Mesendoderm (in vitro differentiated cells): ENCODE measurements at regions not wholly inside any gene's neighbourhood (a gene's known extent, or its start where the extent isn't known, plus 50 kb on each side); places are given as distances from the start of the nearest gene placed in this dataset.

Experiments
- DNase-seq: peaks from one replicate; pipeline ENCODE4 v3.0.0; 2013
- H2AK5ac ChIP-seq: 2 replicates; pipeline ENCODE4 v1.6.1; 2013; ENCODE audit warnings: low read length, inconsistent platforms
- H2BK120ac ChIP-seq: 2 replicates; pipeline ENCODE4 v1.6.1; 2013; ENCODE audit warnings: low read depth, mild to moderate bottlenecking, low read length, moderate library complexity, mixed read lengths
- H2BK15ac ChIP-seq: replicated peaks from 2 replicates; pipeline ENCODE4 v1.6.1; 2013; ENCODE audit warnings: low read depth, mild to moderate bottlenecking, moderate library complexity
- H2BK5ac ChIP-seq: 2 replicates; pipeline ENCODE4 v1.6.1; 2013; ENCODE audit warnings: low read length, inconsistent platforms
- H3K18ac ChIP-seq: 2 replicates; pipeline ENCODE4 v1.6.1; 2013; ENCODE audit warnings: mild to moderate bottlenecking, low read length, mixed read lengths
- H3K23ac ChIP-seq: one replicate; pipeline ENCODE4 v1.6.1; 2013; ENCODE audit warnings: low read length
- H3K27ac ChIP-seq: 2 replicates; pipeline ENCODE4 v1.5.1; 2013; ENCODE audit warnings: low read depth, mild to moderate bottlenecking, inconsistent platforms, low read length, moderate library complexity
- H3K27me3 ChIP-seq: 2 replicates; pipeline ENCODE4 v1.6.1; 2013; ENCODE audit warnings: low read length, control low read depth, mild to moderate bottlenecking, inconsistent platforms; ENCODE audit not compliant: insufficient read depth, poor library complexity
- H3K36me3 ChIP-seq: 2 replicates; pipeline ENCODE4 v1.6.1; 2013; ENCODE audit warnings: low read length, inconsistent platforms; ENCODE audit not compliant: control insufficient read depth, insufficient read depth
- H3K4ac ChIP-seq: one replicate; pipeline ENCODE4 v1.6.1; 2013; ENCODE audit warnings: low read depth, mild to moderate bottlenecking, low read length, moderate library complexity
- H3K4me1 ChIP-seq: 2 replicates; pipeline ENCODE4 v1.6.1; 2013; ENCODE audit warnings: low read depth, low read length, inconsistent platforms; ENCODE audit not compliant: control insufficient read depth
- H3K4me2 ChIP-seq: 2 replicates; pipeline ENCODE4 v1.6.1; 2013; ENCODE audit warnings: low read length
- H3K4me3 ChIP-seq: 2 replicates; pipeline ENCODE4 v1.5.1; 2013; ENCODE audit warnings: mild to moderate bottlenecking, low read length
- H3K56ac ChIP-seq: one replicate; pipeline ENCODE4 v1.6.1; 2013; ENCODE audit warnings: low read length
- H3K79me1 ChIP-seq: 2 replicates; pipeline ENCODE4 v1.6.1; 2013; ENCODE audit warnings: low read length, inconsistent platforms
- H3K79me2 ChIP-seq: 2 replicates; pipeline ENCODE4 v1.6.1; 2013; ENCODE audit warnings: mild to moderate bottlenecking, low read length; ENCODE audit not compliant: control insufficient read depth, insufficient read depth
- H3K9ac ChIP-seq: 2 replicates; pipeline ENCODE4 v1.6.1; 2013; ENCODE audit warnings: low read length, inconsistent platforms
- H4K5ac ChIP-seq: one replicate; pipeline ENCODE4 v1.6.1; 2013; ENCODE audit warnings: low read length
- H4K8ac ChIP-seq: one replicate; pipeline ENCODE4 v1.6.1; 2013; ENCODE audit warnings: low read depth, mild to moderate bottlenecking, control low read depth, low read length, moderate library complexity
- WGBS: extraction: QIAGEN DNeasy Blood & Tissue Kit; methylation state at CpG from one replicate; pipeline ENCODE4 v1.1.7; 2013; ENCODE audit warnings: low lambda C conversion rate, missing lambda C conversion rate; ENCODE audit not compliant: insufficient coverage; ENCODE audit errors: extremely low coverage; 5-methylcytosine and 5-hydroxymethylcytosine counted together

DNA sequence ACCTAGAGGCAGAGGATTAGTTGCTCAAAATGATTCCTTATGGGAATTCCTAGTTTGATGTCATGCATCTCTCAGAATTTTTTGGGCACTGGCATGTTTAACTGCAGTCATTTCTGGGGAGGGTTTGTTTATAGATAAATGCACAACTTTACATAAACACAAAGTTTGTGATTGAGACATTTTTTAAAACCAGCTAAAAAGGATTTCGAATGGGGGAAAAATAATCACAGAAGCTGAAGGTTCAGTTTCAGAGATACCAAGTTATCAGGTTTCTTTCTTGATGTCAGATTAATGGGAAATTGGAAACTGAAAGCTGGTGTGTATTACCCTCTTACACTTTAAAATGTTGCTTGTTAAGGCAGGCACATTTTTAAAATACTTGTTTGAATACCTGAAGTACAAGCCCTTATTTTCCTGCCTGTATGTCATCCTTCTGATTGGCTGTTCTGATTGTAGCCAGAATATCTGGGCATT lies 72.1 kb downstream of the DISP1 start:
- Histone ChIP-seq H4K8ac (no peak overlapping the region), H3K27me3 (no peaks in the 10 kb centered on the region), H3K56ac (no peak overlapping the region), H3K9ac (no peak overlapping the region), H3K4ac (no peak overlapping the region), H2BK15ac (no peak overlapping the region), H3K4me1 (peaks cover 2% of the 10 kb centered on the region), H4K5ac (no peak overlapping the region), H3K79me1 (no peaks in the 10 kb centered on the region), H3K36me3 (no peaks in the 10 kb centered on the region), H3K79me2 (no peaks in the 10 kb centered on the region), H2BK5ac (no peak overlapping the region), H3K4me3 (no peak overlapping the region), H3K18ac (no peak overlapping the region), H3K23ac (no peak overlapping the region), H3K4me2 (no peak overlapping the region), H3K27ac (no peak overlapping the region), H2AK5ac (no peak overlapping the region), H2BK120ac (no peak overlapping the region)
- no peak for DNase-seq
- WGBS: no CpG with 5 or more reads among the region's 1 CpG

DNA sequence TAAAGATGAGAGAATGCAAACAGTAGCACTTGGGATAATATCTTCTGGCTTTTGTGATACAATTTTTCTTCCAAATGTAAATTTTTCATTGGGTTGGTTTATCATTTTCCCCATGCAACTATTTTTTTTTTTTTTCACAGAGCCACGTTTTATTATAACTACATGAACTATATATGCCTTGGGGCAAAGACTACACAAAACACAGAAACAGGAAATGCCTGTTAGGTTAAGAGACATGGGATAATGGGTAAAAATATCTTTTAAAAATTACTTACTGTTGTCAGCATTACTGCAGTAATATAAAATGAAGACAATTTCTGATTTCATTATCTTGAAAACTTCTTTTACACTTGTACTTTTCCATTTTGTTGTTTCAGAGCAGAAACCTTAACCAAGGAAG lies 74.6 kb downstream of the DISP1 start:
- no CpG with 5 or more reads among the region's 1 CpG for WGBS
- Histone ChIP-seq H3K18ac (no peak overlapping the region), H3K9ac (no peak overlapping the region), H3K4ac (no peak overlapping the region), H2BK15ac (no peak overlapping the region), H3K79me1 (no peaks in the 10 kb centered on the region), H2AK5ac (no peak overlapping the region), H3K4me2 (no peak overlapping the region), H3K27me3 (no peaks in the 10 kb centered on the region), H3K56ac (no peak overlapping the region), H3K4me1 (peaks cover 2% of the 10 kb centered on the region), H2BK120ac (no peak overlapping the region), H3K23ac (no peak overlapping the region), H2BK5ac (no peak overlapping the region), H3K4me3 (no peak overlapping the region), H3K27ac (no peak overlapping the region), H4K5ac (no peak overlapping the region), H3K79me2 (no peaks in the 10 kb centered on the region), H4K8ac (no peak overlapping the region), H3K36me3 (no peaks in the 10 kb centered on the region)
- no peak for DNase-seq

DNA sequence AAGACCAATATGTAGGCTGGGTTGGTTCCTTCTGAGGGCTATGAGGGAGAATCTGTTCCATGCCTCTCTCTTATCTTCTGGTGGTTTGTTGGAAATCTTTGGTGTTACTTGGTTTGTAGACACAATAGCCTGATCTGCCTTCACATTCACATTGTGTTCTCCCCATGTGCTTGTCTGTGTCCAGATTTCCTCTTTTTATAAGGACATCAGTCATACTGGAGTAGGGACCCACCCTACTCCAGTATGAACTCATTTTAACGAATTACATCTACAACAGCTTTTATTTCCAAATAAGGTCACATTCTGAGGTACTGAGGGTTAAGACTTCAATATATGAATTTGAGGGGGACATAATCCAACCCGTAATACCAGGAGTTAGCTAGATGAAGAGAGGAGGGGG lies 75.9 kb downstream of the DISP1 start:
- DNase-seq: no peak
- H4K5ac ChIP-seq: no peak overlapping the region
- no peaks in the 10 kb centered on the region for H3K36me3 ChIP-seq
- H3K18ac ChIP-seq: no peak overlapping the region
- no peak overlapping the region for H3K9ac ChIP-seq
- no peaks in the 10 kb centered on the region for H3K27me3 ChIP-seq
- H2BK120ac ChIP-seq: no peak overlapping the region
- H2BK15ac ChIP-seq: no peak overlapping the region
- WGBS: no CpG with 5 or more reads among the region's 2 CpGs
- H3K4me2 ChIP-seq: no peak overlapping the region
- no peaks in the 10 kb centered on the region for H3K79me2 ChIP-seq
- H3K79me1 ChIP-seq: no peaks in the 10 kb centered on the region
- H3K56ac ChIP-seq: no peak overlapping the region
- no peak overlapping the region for H3K23ac ChIP-seq
- no peak overlapping the region for H3K27ac ChIP-seq
- H2BK5ac ChIP-seq: no peak overlapping the region
- peaks cover 2% of the 10 kb centered on the region for H3K4me1 ChIP-seq
- no peak overlapping the region for H2AK5ac ChIP-seq
- no peak overlapping the region for H4K8ac ChIP-seq
- no peak overlapping the region for H3K4me3 ChIP-seq
- no peak overlapping the region for H3K4ac ChIP-seq

DNA sequence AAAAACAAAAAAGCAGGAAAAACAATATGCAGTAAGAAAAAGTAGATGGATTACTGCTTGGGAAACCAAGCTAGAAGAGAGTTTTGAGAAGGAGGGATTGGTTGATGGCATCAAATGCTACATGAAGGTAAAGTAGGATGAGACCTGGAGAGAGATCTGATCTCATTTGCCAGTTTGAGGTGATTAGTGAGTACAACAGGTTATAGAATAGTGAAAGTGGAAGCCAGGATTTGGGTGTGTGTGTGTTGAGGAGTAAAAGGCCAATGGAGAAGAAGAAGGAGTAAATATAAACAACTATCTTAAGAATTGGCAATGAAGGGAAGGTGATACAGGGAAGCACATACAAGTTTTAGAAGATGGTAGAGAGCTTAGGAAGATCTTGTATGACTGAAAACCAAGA lies 76.7 kb downstream of the DISP1 start:
- Histone ChIP-seq H3K27ac (no peak overlapping the region), H3K4ac (no peak overlapping the region), H3K36me3 (no peaks in the 10 kb centered on the region), H3K9ac (no peak overlapping the region), H4K5ac (no peak overlapping the region), H3K23ac (no peak overlapping the region), H2BK120ac (no peak overlapping the region), H4K8ac (no peak overlapping the region), H3K18ac (no peak overlapping the region), H3K79me2 (no peaks in the 10 kb centered on the region), H3K4me1 (peaks cover 2% of the 10 kb centered on the region), H2AK5ac (no peak overlapping the region), H3K27me3 (no peaks in the 10 kb centered on the region), H2BK15ac (no peak overlapping the region), H2BK5ac (no peak overlapping the region), H3K4me3 (no peak overlapping the region), H3K4me2 (no peak overlapping the region), H3K56ac (no peak overlapping the region), H3K79me1 (no peaks in the 10 kb centered on the region)
- no peak for DNase-seq

DNA sequence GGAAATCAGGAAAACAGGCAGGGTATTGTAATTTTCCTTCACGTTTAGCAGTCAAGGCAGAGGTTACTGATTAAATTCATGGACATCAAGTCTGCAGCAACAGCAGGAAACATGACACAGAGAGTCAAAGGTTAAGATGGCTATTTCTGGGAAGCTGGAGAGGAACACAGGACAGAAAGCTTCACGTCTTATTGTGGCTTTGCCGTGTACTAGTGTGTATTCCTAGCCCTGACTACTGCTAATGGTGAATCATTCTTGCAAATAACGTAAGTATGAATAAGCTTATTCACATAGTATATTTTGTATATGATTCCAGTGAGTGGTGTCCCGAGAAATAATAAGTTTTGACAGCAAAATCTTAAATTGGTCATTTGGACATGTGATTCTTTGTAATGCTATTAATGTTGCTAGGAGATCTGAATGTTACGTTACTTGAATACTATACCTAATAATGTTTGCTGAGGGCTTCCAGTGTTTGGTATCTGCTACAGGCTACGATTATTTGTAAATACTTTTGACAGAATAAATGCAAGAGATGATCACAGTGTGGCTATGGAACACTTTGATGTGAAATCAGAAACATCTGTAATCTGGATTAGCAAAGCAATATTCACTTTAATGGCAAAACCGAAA lies 77.4 kb downstream of the DISP1 start:
- H2BK5ac ChIP-seq: no peak overlapping the region
- no peak overlapping the region for H3K27ac ChIP-seq
- no peaks in the 10 kb centered on the region for H3K79me1 ChIP-seq
- H3K4ac ChIP-seq: no peak overlapping the region
- H3K4me2 ChIP-seq: no peak overlapping the region
- no peak overlapping the region for H3K18ac ChIP-seq
- H3K79me2 ChIP-seq: no peaks in the 10 kb centered on the region
- WGBS: no CpG with 5 or more reads among the region's 8 CpGs
- H2AK5ac ChIP-seq: no peak overlapping the region
- H3K4me1 ChIP-seq: peaks cover 2% of the 10 kb centered on the region
- no peak for DNase-seq
- no peak overlapping the region for H2BK15ac ChIP-seq
- H4K8ac ChIP-seq: no peak overlapping the region
- no peak overlapping the region for H4K5ac ChIP-seq
- H3K9ac ChIP-seq: no peak overlapping the region
- H2BK120ac ChIP-seq: no peak overlapping the region
- H3K56ac ChIP-seq: no peak overlapping the region
- H3K4me3 ChIP-seq: no peak overlapping the region
- H3K27me3 ChIP-seq: no peaks in the 10 kb centered on the region
- no peaks in the 10 kb centered on the region for H3K36me3 ChIP-seq
- no peak overlapping the region for H3K23ac ChIP-seq

DNA sequence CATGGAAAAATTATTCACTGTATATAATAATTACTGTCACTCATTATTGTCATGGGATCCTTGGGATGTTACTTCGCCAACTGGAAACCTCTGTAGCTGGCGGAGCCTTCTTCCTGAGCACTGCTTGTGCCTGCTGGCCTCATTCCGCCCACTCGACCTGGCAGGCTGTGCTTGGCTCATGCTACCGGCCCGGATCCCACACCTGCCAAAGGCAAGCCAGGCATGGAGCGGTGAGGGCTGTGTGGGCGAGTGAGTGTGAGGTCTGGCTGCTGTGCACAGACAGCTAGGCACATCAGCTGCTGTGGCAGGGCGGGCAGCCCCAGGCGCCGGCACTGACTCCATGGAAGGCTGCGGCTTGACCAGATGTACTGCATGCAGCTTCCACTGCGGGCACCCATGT lies 78.4 kb downstream of the DISP1 start:
- H2BK5ac ChIP-seq: no peak overlapping the region
- H3K9ac ChIP-seq: no peak overlapping the region
- H3K18ac ChIP-seq: no peak overlapping the region
- DNase-seq: no peak
- H3K4me1 ChIP-seq: peaks cover 2% of the 10 kb centered on the region
- no CpG with 5 or more reads among the region's 13 CpGs for WGBS
- no peak overlapping the region for H3K4ac ChIP-seq
- H3K27ac ChIP-seq: no peak overlapping the region
- H2AK5ac ChIP-seq: no peak overlapping the region
- H2BK15ac ChIP-seq: no peak overlapping the region
- H4K8ac ChIP-seq: no peak overlapping the region
- no peak overlapping the region for H3K56ac ChIP-seq
- no peak overlapping the region for H3K23ac ChIP-seq
- no peak overlapping the region for H3K4me2 ChIP-seq
- no peaks in the 10 kb centered on the region for H3K36me3 ChIP-seq
- no peaks in the 10 kb centered on the region for H3K79me2 ChIP-seq
- H3K27me3 ChIP-seq: no peaks in the 10 kb centered on the region
- no peaks in the 10 kb centered on the region for H3K79me1 ChIP-seq
- no peak overlapping the region for H2BK120ac ChIP-seq
- no peak overlapping the region for H3K4me3 ChIP-seq
- no peak overlapping the region for H4K5ac ChIP-seq
